ENCODE measurements at regions not wholly inside any gene's neighbourhood (a gene's known extent, or its start where the extent isn't known, plus 50 kb on each side); places are given as distances from the start of the nearest gene placed in this dataset.

- Histone ChIP-seq H3K36me3 (no peaks in the 10 kb centered on the region), H3K27me3 (no peaks in the 10 kb centered on the region), H3K4me1 (no peaks in the 10 kb centered on the region), H3K27ac (no peak overlapping the region), H3K9me3 (no peaks in the 10 kb centered on the region), H3K4me3 (no peak overlapping the region)
- no peak for DNase-seq
- intact Hi-C loops (cut with DNase I) = no loop called here
- 63 to 77% methylated on average over 3 of the region's 3 CpGs for WGBS, 2 donors
- TF ChIP-seq POLR2AphosphoS5 (IDR thresholded peaks at IDR 0.05) = no peak
- no peak for TF ChIP-seq POLR2A (IDR thresholded peaks at IDR 0.05)
- TF ChIP-seq CTCF (IDR thresholded peaks at IDR 0.05) = no peak
- TF ChIP-seq EP300 (IDR thresholded peaks at IDR 0.05) = no peak
Measured at GRCh38 chr7:106992511-106992910, 52.0 kb upstream of the PRKAR2B start.

All from sigmoid colon (tissue), 6 donors.